RPMI7951 (cell line): ENCODE measurements at regions not wholly inside any gene's neighbourhood (a gene's known extent, or its start where the extent isn't known, plus 50 kb on each side); places are given as distances from the start of the nearest gene placed in this dataset.

Experiments used
- DNase-seq: peaks from one replicate; pipeline ENCODE4 v3.0.0-alpha.2; 2012; ENCODE audit warnings: low read depth

- no peak for DNase-seq
Measured at GRCh38 chr6:14187406-14187805, 69.8 kb downstream of the CD83 start.

- no peak for DNase-seq
Measured at GRCh38 chr6:14189074-14189473, 71.5 kb downstream of the CD83 start.

GRCh38 chr6:14190191-14190928 lies 72.8 kb downstream of the CD83 start:
- no peak for DNase-seq

GRCh38 chr6:14190929-14191224 lies 73.3 kb downstream of the CD83 start:
- DNase-seq: no peak

GRCh38 chr6:14191761-14192160 lies 74.2 kb downstream of the CD83 start:
- no peak for DNase-seq

GRCh38 chr6:14192216-14192788 lies 74.7 kb downstream of the CD83 start:
- no peak for DNase-seq

- DNase-seq: no peak
Measured at GRCh38 chr6:14193524-14193923, 76.0 kb downstream of the CD83 start.

- no peak for DNase-seq
Measured at GRCh38 chr6:14194483-14194882, 76.9 kb downstream of the CD83 start.

- no peak for DNase-seq
Measured at GRCh38 chr6:14194976-14195375, 77.4 kb downstream of the CD83 start.

- no peak for DNase-seq
Measured at GRCh38 chr6:14196026-14196425, 78.5 kb downstream of the CD83 start.

GRCh38 chr6:14197118-14197517 lies 79.5 kb downstream of the CD83 start:
- DNase-seq: no peak

- DNase-seq: peak; percentile 44
Measured at GRCh38 chr6:14200047-14200446, 82.5 kb downstream of the CD83 start.

GRCh38 chr6:14202947-14203346 lies 85.4 kb downstream of the CD83 start:
- DNase-seq: no peak

GRCh38 chr6:14206391-14206790 lies 88.8 kb downstream of the CD83 start:
- no peak for DNase-seq

- no peak for DNase-seq
Measured at GRCh38 chr6:14207448-14207847, 89.9 kb downstream of the CD83 start.

- DNase-seq: no peak
Measured at GRCh38 chr6:14209000-14209399, 91.4 kb downstream of the CD83 start.

- no peak for DNase-seq
Measured at GRCh38 chr6:14210077-14210476, 92.5 kb downstream of the CD83 start.

- DNase-seq: peak; percentile 89
Measured at GRCh38 chr6:14210663-14211561, 93.3 kb downstream of the CD83 start.

- peak; percentile 59 for DNase-seq
Measured at GRCh38 chr6:14211562-14211942, 94.0 kb downstream of the CD83 start.

- DNase-seq: no peak
Measured at GRCh38 chr6:14212020-14212419, 94.4 kb downstream of the CD83 start.

- no peak for DNase-seq
Measured at GRCh38 chr6:14212632-14213031, 95.1 kb downstream of the CD83 start.

- DNase-seq: no peak
Measured at GRCh38 chr6:14216946-14217684, 99.5 kb downstream of the CD83 start.
